WTC11 (cell line): ENCODE measurements at regions not wholly inside any gene's neighbourhood (a gene's known extent, or its start where the extent isn't known, plus 50 kb on each side); places are given as distances from the start of the nearest gene placed in this dataset.

Source experiments
- RELA ChIP-seq: sonication (generic); formaldehyde crosslinking; IDR thresholded peaks from 2 replicates; pipeline ENCODE4 v1.8.1; 2022; ENCODE audit warnings: missing genetic modification reagents, mild to moderate bottlenecking, borderline replicate concordance
- TCF7 ChIP-seq: sonication (generic); formaldehyde crosslinking; IDR thresholded peaks from 2 replicates; pipeline ENCODE4 v1.8.0; 2022; ENCODE audit warnings: mild to moderate bottlenecking, low read depth, missing genetic modification reagents, moderate library complexity
- TF ChIP-seq, protein P1 (sequence below): fragments of 200-600 bp; IDR thresholded peaks from 2 replicates; pipeline ENCODE4 v1.8.0; 2022; ENCODE audit warnings: antibody characterized with exemption
- TF ChIP-seq, protein P2 (sequence below): sonication (generic); formaldehyde crosslinking; conservative IDR thresholded peaks from 2 replicates; pipeline ENCODE4 v1.8.1; 2022; ENCODE audit warnings: mild to moderate bottlenecking, missing genetic modification reagents

DNA sequence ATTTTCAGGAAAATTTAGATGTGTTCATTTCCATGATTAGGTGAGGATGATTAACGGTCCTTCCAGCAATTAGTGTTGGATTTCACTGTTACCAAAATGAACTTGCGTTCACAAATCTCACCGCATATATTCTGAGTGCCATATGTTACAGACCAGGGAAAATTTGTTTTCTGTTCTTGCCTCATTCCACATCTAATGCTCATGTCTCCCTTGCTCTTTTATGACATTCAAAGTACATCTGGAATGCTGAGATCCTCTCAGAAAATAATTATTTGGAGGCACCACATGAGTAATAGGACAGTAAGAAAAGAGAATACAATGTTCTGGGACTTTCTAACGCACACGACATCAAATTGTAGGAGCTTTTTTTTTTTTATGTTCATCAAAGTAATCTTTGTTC is 406.5 kb downstream of the SHISA9 start:
- TF ChIP-seq, protein P1, sequence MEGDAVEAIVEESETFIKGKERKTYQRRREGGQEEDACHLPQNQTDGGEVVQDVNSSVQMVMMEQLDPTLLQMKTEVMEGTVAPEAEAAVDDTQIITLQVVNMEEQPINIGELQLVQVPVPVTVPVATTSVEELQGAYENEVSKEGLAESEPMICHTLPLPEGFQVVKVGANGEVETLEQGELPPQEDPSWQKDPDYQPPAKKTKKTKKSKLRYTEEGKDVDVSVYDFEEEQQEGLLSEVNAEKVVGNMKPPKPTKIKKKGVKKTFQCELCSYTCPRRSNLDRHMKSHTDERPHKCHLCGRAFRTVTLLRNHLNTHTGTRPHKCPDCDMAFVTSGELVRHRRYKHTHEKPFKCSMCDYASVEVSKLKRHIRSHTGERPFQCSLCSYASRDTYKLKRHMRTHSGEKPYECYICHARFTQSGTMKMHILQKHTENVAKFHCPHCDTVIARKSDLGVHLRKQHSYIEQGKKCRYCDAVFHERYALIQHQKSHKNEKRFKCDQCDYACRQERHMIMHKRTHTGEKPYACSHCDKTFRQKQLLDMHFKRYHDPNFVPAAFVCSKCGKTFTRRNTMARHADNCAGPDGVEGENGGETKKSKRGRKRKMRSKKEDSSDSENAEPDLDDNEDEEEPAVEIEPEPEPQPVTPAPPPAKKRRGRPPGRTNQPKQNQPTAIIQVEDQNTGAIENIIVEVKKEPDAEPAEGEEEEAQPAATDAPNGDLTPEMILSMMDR = no peak
- no peak for TF ChIP-seq RELA (CRISPR knock-in tag)
- TF ChIP-seq, protein P2, sequence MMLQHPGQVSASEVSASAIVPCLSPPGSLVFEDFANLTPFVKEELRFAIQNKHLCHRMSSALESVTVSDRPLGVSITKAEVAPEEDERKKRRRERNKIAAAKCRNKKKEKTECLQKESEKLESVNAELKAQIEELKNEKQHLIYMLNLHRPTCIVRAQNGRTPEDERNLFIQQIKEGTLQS (CRISPR knock-in tag) = no peak
- TF ChIP-seq TCF7 (CRISPR knock-in tag) = no peak
